GM10248 (cell line): ENCODE measurements at regions not wholly inside any gene's neighbourhood (a gene's known extent, or its start where the extent isn't known, plus 50 kb on each side); places are given as distances from the start of the nearest gene placed in this dataset.

ENCODE experiments used
- CTCF ChIA-PET: fragments of 300-600 bp; sonication (Branson Sonifier 250); formaldehyde crosslinking; extraction: SDS; loops from one replicate; lab custom pipeline; 2021; ENCODE audit warnings: antibody characterized with exemption; lab: Yijun Ruan, JAX
- POLR2A ChIA-PET: fragments of 350-650 bp; sonication (Branson Sonifier 250); formaldehyde crosslinking; extraction: SDS; loops from one replicate; lab custom pipeline; 2020; ENCODE audit warnings: antibody characterized with exemption; lab: Yijun Ruan, JAX
- DNase-seq: peaks from one replicate; pipeline ENCODE4 v3.0.0; 2012; ENCODE audit errors: extremely low spot score
- CTCF ChIP-seq: IDR thresholded peaks from 2 replicates; pipeline ENCODE4 v1.5.1; 2012; ENCODE audit warnings: mild to moderate bottlenecking, low read depth; ENCODE audit errors: extremely low read depth, missing control alignments, control extremely low read depth

GRCh38 chr16:62135446-62135845, 99.2 kb upstream of the CDH8 start:
- ChIA-PET CTCF (no interaction called here), POLR2A (no interaction called here)
- no peak for DNase-seq
- TF ChIP-seq CTCF = no peak

GRCh38 chr16:62130101-62130500, 93.9 kb upstream of the CDH8 start:
- DNase-seq = no peak
- POLR2A ChIA-PET = no interaction called here
- CTCF ChIA-PET = no interaction called here
- TF ChIP-seq CTCF = no peak

GRCh38 chr16:62105244-62105643, 69.0 kb upstream of the CDH8 start:
- ChIA-PET POLR2A (no interaction called here), CTCF (no interaction called here)
- no peak for DNase-seq
- TF ChIP-seq CTCF = no peak

- ChIA-PET POLR2A (no interaction called here), CTCF (no interaction called here)
- TF ChIP-seq CTCF = no peak
- no peak for DNase-seq
Observed at GRCh38 chr16:62102588-62102987, 66.3 kb upstream of the CDH8 start.

- CTCF ChIA-PET = no interaction called here
- POLR2A ChIA-PET = no interaction called here
- no peak for DNase-seq
- no peak for TF ChIP-seq CTCF
Observed at GRCh38 chr16:62100651-62101050, 64.4 kb upstream of the CDH8 start.

GRCh38 chr16:62089715-62090114, 53.5 kb upstream of the CDH8 start:
- ChIA-PET CTCF (interaction anchor here (0.7 kb wide), 1 partner anchor 9 kb away, joined by 3 read pairs; no protein-coding TSS in a partner anchor), POLR2A (no interaction called here)
- DNase-seq = no peak
- no peak for TF ChIP-seq CTCF
